NCI-H187 (cell line): ENCODE measurements at regions not wholly inside any gene's neighbourhood (a gene's known extent, or its start where the extent isn't known, plus 50 kb on each side); places are given as distances from the start of the nearest gene placed in this dataset.
"Not testable (repeated sequence)": the region's sequence is repeated elsewhere in the genome, so short reads cannot be mapped to it uniquely, and the experiment has no call there.

Experiments
- DNase-seq, 2 experiments: peaks; one replicate each; lab custom pipeline; 2025; lab: John Stamatoyannopoulos, UW

GRCh38 chr3:103992469-103992868 is 1374.2 kb upstream of the ALCAM start:
- no peak for DNase-seq

GRCh38 chr3:104004956-104005355 is 1361.8 kb upstream of the ALCAM start:
- DNase-seq = no peak

GRCh38 chr3:104005815-104006214 is 1360.9 kb upstream of the ALCAM start:
- DNase-seq = no peak

- DNase-seq = no peak
Observed at GRCh38 chr3:104018541-104018940, 1348.2 kb upstream of the ALCAM start.

- no peak for DNase-seq
Observed at GRCh38 chr3:104031598-104031997, 1335.1 kb upstream of the ALCAM start.

GRCh38 chr3:104032283-104032682 is 1334.4 kb upstream of the ALCAM start:
- no peak for DNase-seq

- DNase-seq = no peak
Observed at GRCh38 chr3:104040896-104041295, 1325.8 kb upstream of the ALCAM start.

GRCh38 chr3:104043001-104043543 is 1323.6 kb upstream of the ALCAM start:
- not testable (repeated sequence) for DNase-seq

GRCh38 chr3:104044002-104044401 is 1322.7 kb upstream of the ALCAM start:
- no peak for DNase-seq

- DNase-seq = no peak
Observed at GRCh38 chr3:104066658-104067057, 1300.1 kb upstream of the ALCAM start.

GRCh38 chr3:104069114-104069513 is 1297.6 kb upstream of the ALCAM start:
- DNase-seq = no peak

- DNase-seq = no peak
Observed at GRCh38 chr3:104070906-104071305, 1295.8 kb upstream of the ALCAM start.

GRCh38 chr3:104080088-104080626 is 1286.6 kb upstream of the ALCAM start:
- DNase-seq = no peak

- DNase-seq = no peak
Observed at GRCh38 chr3:104088738-104089137, 1278.0 kb upstream of the ALCAM start.

- DNase-seq = not testable (repeated sequence)
Observed at GRCh38 chr3:104089987-104090386, 1276.7 kb upstream of the ALCAM start.

- DNase-seq = no peak
Observed at GRCh38 chr3:104101736-104102135, 1265.0 kb upstream of the ALCAM start.

GRCh38 chr3:104102386-104102785 is 1264.3 kb upstream of the ALCAM start:
- peak in 1 of 2 experiments; percentile 2 for DNase-seq

GRCh38 chr3:104106276-104106675 is 1260.4 kb upstream of the ALCAM start:
- no peak for DNase-seq

- no peak for DNase-seq
Observed at GRCh38 chr3:104108522-104108921, 1258.2 kb upstream of the ALCAM start.

- DNase-seq = no peak
Observed at GRCh38 chr3:104126463-104126862, 1240.2 kb upstream of the ALCAM start.

GRCh38 chr3:104126864-104127553 is 1239.7 kb upstream of the ALCAM start:
- no peak for DNase-seq

- DNase-seq = no peak
Observed at GRCh38 chr3:104127830-104128229, 1238.9 kb upstream of the ALCAM start.

GRCh38 chr3:104132566-104133403 is 1233.9 kb upstream of the ALCAM start:
- no peak for DNase-seq
